Glutamatergic neuron (in vitro differentiated cells): ENCODE measurements at regions not wholly inside any gene's neighbourhood (a gene's known extent, or its start where the extent isn't known, plus 50 kb on each side); places are given as distances from the start of the nearest gene placed in this dataset.

Experiments used
- DNase-seq: peaks from one replicate; pipeline ENCODE4 v3.0.0; 2022
- H3K27ac Mint-ChIP-seq: one replicate; pipeline ENCODE4 v1.8.0; 2020; ENCODE audit warnings: mild to moderate bottlenecking, mixed read lengths, inconsistent platforms; ENCODE audit not compliant: unreplicated experiment
- H3K27me3 Mint-ChIP-seq: one replicate; pipeline ENCODE4 v1.8.0; 2020; ENCODE audit warnings: mild to moderate bottlenecking, moderate library complexity, mixed read lengths, inconsistent platforms; ENCODE audit not compliant: unreplicated experiment
- H3K36me3 Mint-ChIP-seq: one replicate; pipeline ENCODE4 v1.8.0; 2020; ENCODE audit warnings: mild to moderate bottlenecking, mixed read lengths, inconsistent platforms; ENCODE audit not compliant: unreplicated experiment
- H3K4me1 Mint-ChIP-seq: one replicate; pipeline ENCODE4 v1.8.0; 2020; ENCODE audit warnings: mild to moderate bottlenecking, low read depth, mixed read lengths, inconsistent platforms; ENCODE audit not compliant: unreplicated experiment
- H3K4me3 Mint-ChIP-seq: one replicate; pipeline ENCODE4 v1.8.0; 2020; ENCODE audit warnings: mild to moderate bottlenecking, mixed read lengths, inconsistent platforms; ENCODE audit not compliant: unreplicated experiment
- H3K9me3 Mint-ChIP-seq: one replicate; pipeline ENCODE4 v1.8.0; 2020; ENCODE audit warnings: mild to moderate bottlenecking, moderate library complexity, mixed read lengths, inconsistent platforms; ENCODE audit not compliant: unreplicated experiment
- TF ChIP-seq, protein P1 (sequence below): fragments of 200-600 bp; sonication (generic); IDR thresholded peaks from one replicate; pipeline ENCODE4 v1.5.0; 2021; ENCODE audit not compliant: partially characterized antibody, unreplicated experiment

DNA sequence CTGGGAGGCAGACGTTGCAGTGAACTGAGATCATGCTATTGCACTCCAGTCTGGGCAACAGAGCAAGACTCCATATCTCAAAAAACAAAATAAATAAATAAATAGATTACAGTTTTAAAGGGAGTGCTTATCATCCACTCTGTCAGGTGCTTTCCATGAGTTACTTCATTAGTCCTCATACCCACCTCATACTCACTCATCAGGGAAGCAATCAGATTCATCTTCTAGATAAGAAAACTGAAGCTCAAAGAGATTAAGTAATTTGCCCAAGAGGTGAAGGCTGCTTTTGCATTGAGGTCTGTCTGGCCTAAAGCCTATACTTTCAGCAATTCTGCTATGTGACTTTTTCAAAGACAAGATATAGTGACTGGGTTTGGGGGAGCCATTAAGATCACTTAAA is 101.0 kb downstream of the RASSF10 start:
- no peak overlapping the region for H3K27ac Mint-ChIP-seq

DNA sequence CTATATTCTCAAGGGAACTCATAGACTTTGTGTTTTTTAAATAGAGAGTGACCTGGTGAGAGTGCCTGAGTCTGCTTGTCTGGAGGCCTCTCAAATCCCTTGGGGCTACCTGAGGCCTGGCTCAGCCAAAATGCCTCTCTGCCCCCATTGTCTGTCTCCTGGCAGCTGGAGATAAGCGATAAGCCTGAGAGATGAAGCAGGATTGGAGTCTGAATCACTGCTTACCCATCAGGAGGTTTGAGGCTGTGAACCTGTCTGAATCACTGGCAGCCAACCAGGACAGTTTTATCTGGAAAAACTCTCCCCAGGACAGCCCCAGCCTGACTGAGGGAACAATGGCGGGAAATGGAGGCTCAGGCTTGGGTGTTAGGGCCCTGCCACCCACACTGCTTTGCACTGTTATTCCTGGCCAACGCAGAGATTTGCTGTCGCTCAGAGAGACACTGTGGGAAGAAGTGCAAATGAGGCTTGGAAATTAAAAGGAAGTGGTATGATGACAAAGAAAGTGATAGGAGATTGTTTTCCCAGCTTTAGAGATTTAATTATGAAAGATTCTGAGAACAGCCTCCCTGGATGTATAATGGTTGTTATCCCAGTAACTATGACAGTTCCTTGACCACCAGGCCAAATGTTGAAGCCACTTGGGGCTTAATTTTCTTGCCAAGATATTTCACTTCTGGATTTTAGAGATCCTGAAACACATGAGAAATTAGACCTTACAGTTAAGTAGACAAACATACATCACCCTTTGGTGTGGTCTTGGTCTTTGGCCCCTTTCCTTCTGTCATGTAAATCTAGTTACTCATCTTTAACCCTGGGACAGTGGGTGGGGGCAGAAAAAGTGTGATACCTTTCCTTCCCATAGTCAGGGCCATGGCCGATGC is 102.1 kb downstream of the RASSF10 start:
- no peak overlapping the region for H3K4me3 Mint-ChIP-seq
- H3K36me3 Mint-ChIP-seq: no peaks in the 10 kb centered on the region
- H3K9me3 Mint-ChIP-seq: peaks cover 4% of the 10 kb centered on the region
- TF ChIP-seq, protein P1, sequence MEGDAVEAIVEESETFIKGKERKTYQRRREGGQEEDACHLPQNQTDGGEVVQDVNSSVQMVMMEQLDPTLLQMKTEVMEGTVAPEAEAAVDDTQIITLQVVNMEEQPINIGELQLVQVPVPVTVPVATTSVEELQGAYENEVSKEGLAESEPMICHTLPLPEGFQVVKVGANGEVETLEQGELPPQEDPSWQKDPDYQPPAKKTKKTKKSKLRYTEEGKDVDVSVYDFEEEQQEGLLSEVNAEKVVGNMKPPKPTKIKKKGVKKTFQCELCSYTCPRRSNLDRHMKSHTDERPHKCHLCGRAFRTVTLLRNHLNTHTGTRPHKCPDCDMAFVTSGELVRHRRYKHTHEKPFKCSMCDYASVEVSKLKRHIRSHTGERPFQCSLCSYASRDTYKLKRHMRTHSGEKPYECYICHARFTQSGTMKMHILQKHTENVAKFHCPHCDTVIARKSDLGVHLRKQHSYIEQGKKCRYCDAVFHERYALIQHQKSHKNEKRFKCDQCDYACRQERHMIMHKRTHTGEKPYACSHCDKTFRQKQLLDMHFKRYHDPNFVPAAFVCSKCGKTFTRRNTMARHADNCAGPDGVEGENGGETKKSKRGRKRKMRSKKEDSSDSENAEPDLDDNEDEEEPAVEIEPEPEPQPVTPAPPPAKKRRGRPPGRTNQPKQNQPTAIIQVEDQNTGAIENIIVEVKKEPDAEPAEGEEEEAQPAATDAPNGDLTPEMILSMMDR: no peak
- no peak overlapping the region for H3K27ac Mint-ChIP-seq
- peaks cover 2% of the 10 kb centered on the region for H3K27me3 Mint-ChIP-seq
- DNase-seq: no peak
- no peaks in the 10 kb centered on the region for H3K4me1 Mint-ChIP-seq

More for the DNA sequence above, 101.0 kb downstream of the RASSF10 start:
- DNase-seq: no peak
- Mint-ChIP-seq H3K4me1 (no peaks in the 10 kb centered on the region), H3K4me3 (no peak overlapping the region), H3K36me3 (no peaks in the 10 kb centered on the region), H3K27me3 (peaks cover 2% of the 10 kb centered on the region), H3K9me3 (peaks cover 4% of the 10 kb centered on the region)
- TF ChIP-seq, protein P1: no peak

DNA sequence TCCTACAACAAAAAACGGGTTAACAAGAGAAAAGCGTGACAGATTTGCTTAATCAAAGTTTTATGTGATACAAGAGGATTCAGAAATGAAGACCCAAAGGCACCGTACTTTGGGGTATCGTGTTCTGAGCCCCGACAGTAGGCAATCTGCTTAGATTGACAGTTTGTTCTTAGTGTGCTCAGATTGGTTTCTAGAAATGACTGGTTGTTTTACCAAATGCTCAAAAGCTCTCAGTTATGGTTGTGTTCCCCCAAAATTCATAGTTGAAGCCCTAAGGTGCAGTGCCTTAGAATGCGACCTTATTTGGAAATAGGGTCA is 102.7 kb downstream of the RASSF10 start:
- Mint-ChIP-seq H3K27ac (no peak overlapping the region), H3K4me1 (no peaks in the 10 kb centered on the region), H3K9me3 (peaks cover 4% of the 10 kb centered on the region), H3K36me3 (no peaks in the 10 kb centered on the region), H3K27me3 (peaks cover 2% of the 10 kb centered on the region), H3K4me3 (no peak overlapping the region)
- TF ChIP-seq, protein P1: no peak
- DNase-seq: no peak

DNA sequence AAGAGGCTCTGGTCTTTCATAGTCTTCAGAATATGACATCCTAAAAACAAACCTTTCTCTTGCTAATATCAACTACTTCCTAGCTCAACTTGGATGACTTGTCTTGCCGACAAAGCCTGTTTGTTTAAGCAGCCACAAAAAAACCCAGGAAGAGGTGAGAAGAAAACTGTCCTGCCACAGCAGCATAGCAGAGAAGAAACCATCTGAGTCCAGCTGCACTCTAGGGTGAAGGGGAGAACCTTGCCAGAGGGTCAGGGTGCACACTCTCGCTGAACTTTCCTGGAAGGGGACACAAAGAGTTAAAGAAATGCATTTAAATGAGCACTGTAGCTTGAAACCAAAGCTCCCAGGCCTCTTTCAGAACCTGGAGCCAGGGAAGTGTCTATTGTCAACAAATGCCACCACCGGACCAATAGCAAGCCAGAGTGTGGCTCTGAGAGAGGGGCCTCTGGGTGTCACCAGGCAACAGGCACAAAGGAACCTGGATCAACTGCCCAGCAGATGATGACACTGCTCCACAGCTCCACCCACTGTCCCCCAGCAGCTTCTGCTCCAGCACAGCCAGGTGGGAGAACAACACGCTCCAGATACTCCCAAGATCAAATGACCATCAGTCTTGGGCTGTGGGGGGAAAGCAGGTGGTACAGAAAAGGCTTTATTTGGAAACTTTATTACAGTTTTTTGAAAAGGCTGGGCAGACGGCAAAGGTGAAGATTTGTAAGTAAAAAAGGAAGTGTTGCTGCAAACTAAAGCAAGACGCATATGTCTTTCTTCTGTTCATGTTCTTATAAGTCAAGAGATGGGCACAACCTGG is 105.7 kb downstream of the RASSF10 start:
- H3K27me3 Mint-ChIP-seq: peaks cover 5% of the 10 kb centered on the region
- H3K9me3 Mint-ChIP-seq: peaks cover 4% of the 10 kb centered on the region
- H3K4me1 Mint-ChIP-seq: no peaks in the 10 kb centered on the region
- H3K36me3 Mint-ChIP-seq: peaks cover 4% of the 10 kb centered on the region
- TF ChIP-seq, protein P1: no peak
- no peak for DNase-seq
- no peak overlapping the region for H3K4me3 Mint-ChIP-seq
- H3K27ac Mint-ChIP-seq: no peak overlapping the region

DNA sequence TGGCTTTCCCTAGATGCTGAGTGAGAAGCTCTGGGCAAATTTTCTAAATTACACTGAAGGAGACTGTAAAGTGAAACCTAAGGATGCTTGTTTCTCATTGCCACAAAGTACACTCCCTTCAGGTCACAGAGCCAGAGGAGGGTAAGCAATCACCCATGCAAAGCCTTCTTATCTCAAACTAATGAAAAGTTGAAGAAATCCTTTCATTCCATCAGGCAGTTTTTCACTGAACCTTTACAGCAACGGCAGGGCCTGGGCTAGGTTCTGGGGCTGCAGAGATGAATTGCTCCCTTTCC is 106.2 kb downstream of the RASSF10 start:
- no peak for DNase-seq
- Mint-ChIP-seq H3K27ac (no peak overlapping the region), H3K4me1 (no peaks in the 10 kb centered on the region), H3K27me3 (peaks cover 5% of the 10 kb centered on the region), H3K4me3 (no peak overlapping the region), H3K9me3 (peaks cover 4% of the 10 kb centered on the region), H3K36me3 (peaks cover 4% of the 10 kb centered on the region)
- TF ChIP-seq, protein P1: no peak
